ENCODE measurements at regions not wholly inside any gene's neighbourhood (a gene's known extent, or its start where the extent isn't known, plus 50 kb on each side); places are given as distances from the start of the nearest gene placed in this dataset.

- TF ChIP-seq CTCF (IDR thresholded peaks at IDR 0.05 in 8 of 11, conservative IDR thresholded peaks at IDR 0.05 in 3 of 11): no peak
- no peak for TF ChIP-seq POLR2AphosphoS5 (IDR thresholded peaks at IDR 0.05)
Observed at GRCh38 chr6:153401751-153402150, 270.7 kb upstream of the RGS17 start.
